Fibroblast of lung (primary cell): ENCODE measurements at regions not wholly inside any gene's neighbourhood (a gene's known extent, or its start where the extent isn't known, plus 50 kb on each side); places are given as distances from the start of the nearest gene placed in this dataset.

Source experiments
- DNase-seq, 2 donors: peaks; one replicate each; pipeline versions ENCODE4 v3.0.0 to v3.0.0-alpha.2; 2010; ENCODE audit warnings: low read depth in 2 of 2
- H2AFZ ChIP-seq: 2 replicates; pipeline ENCODE4 v1.5.1; 2012; ENCODE audit warnings: low read length, control low read depth, inconsistent platforms
- H3K27ac ChIP-seq: 2 replicates; pipeline ENCODE4 v1.5.1; 2011; ENCODE audit warnings: low read length, control low read depth; ENCODE audit not compliant: insufficient read depth
- H3K27me3 ChIP-seq: 2 replicates; pipeline ENCODE4 v1.5.1; 2011; ENCODE audit warnings: mild to moderate bottlenecking, low read length; ENCODE audit not compliant: control insufficient read depth, insufficient read depth
- H3K36me3 ChIP-seq: 2 replicates; pipeline ENCODE4 v1.5.1; 2011; ENCODE audit warnings: low read length; ENCODE audit not compliant: control insufficient read depth, insufficient read depth
- H3K4me1 ChIP-seq: 2 replicates; pipeline ENCODE4 v1.5.1; 2011; ENCODE audit warnings: low read length; ENCODE audit not compliant: control insufficient read depth, insufficient read depth; ENCODE audit errors: extremely low read depth
- H3K4me2 ChIP-seq: 2 replicates; pipeline ENCODE4 v1.5.1; 2011; ENCODE audit warnings: low read length, control low read depth; ENCODE audit not compliant: insufficient read depth; ENCODE audit errors: extremely low read depth
- H3K4me3 ChIP-seq, 4 experiments: fragments of 200-600 bp in 1 of 4; sonication (generic) in 1 of 4; replicated peaks in 1 of 4; 2 replicates each; pipeline ENCODE4 v1.5.1; 2011 to 2016; ENCODE audit warnings: low read length in 4 of 4, low read depth in 3 of 4, mild to moderate bottlenecking in 3 of 4, control low read depth in 2 of 4, inconsistent platforms in 1 of 4, mixed read lengths in 1 of 4; ENCODE audit not compliant: insufficient read depth in 1 of 4; ENCODE audit errors: control extremely low read depth in 1 of 4
- H3K79me2 ChIP-seq: 2 replicates; pipeline ENCODE4 v1.5.1; 2012; ENCODE audit warnings: mild to moderate bottlenecking, low read length, inconsistent platforms; ENCODE audit not compliant: control insufficient read depth, insufficient read depth
- H3K9ac ChIP-seq: 2 replicates; pipeline ENCODE4 v1.5.1; 2011; ENCODE audit warnings: mild to moderate bottlenecking, low read length, control low read depth; ENCODE audit not compliant: insufficient read depth
- H3K9me3 ChIP-seq: 2 replicates; pipeline ENCODE4 v1.5.1; 2012; ENCODE audit warnings: low read depth, low read length; ENCODE audit not compliant: control insufficient read depth, insufficient read depth
- H4K20me1 ChIP-seq: 2 replicates; pipeline ENCODE4 v1.5.1; 2011; ENCODE audit warnings: low read length; ENCODE audit not compliant: control insufficient read depth, insufficient read depth; ENCODE audit errors: extremely low read depth
- EZH2 ChIP-seq: IDR thresholded peaks from 2 replicates; pipeline ENCODE4 v1.5.1; 2012; ENCODE audit warnings: low read length, control low read depth, mild to moderate bottlenecking; ENCODE audit errors: missing control alignments
- TF ChIP-seq, protein P1 (sequence below), 2 donors: IDR thresholded peaks in 1 of 2; conservative IDR thresholded peaks in 1 of 2; 1 replicate in 1 of 2; 2 replicates in 1 of 2; pipeline ENCODE4 v1.5.1; 2011 to 2012; ENCODE audit warnings: low read length in 2 of 2, control low read depth in 1 of 2, inconsistent platforms in 1 of 2, low read depth in 1 of 2, mild to moderate bottlenecking in 1 of 2

GRCh38 chr20:48209102-48209501 lies 423.8 kb upstream of the SULF2 start:
- no peaks in the 10 kb centered on the region for H3K27me3 ChIP-seq
- DNase-seq, result no peak

GRCh38 chr20:48208176-48208575 lies 422.9 kb upstream of the SULF2 start:
- no peak overlapping the region for H3K4me3 ChIP-seq
- no peak overlapping the region for H3K4me2 ChIP-seq
- H3K27ac ChIP-seq, result no peak overlapping the region
- DNase-seq, result no peak
- no peaks in the 10 kb centered on the region for H3K9me3 ChIP-seq
- no peaks in the 10 kb centered on the region for H4K20me1 ChIP-seq
- TF ChIP-seq, protein P1, sequence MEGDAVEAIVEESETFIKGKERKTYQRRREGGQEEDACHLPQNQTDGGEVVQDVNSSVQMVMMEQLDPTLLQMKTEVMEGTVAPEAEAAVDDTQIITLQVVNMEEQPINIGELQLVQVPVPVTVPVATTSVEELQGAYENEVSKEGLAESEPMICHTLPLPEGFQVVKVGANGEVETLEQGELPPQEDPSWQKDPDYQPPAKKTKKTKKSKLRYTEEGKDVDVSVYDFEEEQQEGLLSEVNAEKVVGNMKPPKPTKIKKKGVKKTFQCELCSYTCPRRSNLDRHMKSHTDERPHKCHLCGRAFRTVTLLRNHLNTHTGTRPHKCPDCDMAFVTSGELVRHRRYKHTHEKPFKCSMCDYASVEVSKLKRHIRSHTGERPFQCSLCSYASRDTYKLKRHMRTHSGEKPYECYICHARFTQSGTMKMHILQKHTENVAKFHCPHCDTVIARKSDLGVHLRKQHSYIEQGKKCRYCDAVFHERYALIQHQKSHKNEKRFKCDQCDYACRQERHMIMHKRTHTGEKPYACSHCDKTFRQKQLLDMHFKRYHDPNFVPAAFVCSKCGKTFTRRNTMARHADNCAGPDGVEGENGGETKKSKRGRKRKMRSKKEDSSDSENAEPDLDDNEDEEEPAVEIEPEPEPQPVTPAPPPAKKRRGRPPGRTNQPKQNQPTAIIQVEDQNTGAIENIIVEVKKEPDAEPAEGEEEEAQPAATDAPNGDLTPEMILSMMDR (conservative IDR thresholded peaks at IDR 0.05 in 1 of 2, IDR thresholded peaks at IDR 0.05 in 1 of 2; ENCODE audit: low read depth in 1 of 2, low read length in 2 of 2), result no peak
- TF ChIP-seq EZH2, result no peak
- H3K9ac ChIP-seq, result no peak overlapping the region
- H3K27me3 ChIP-seq, result no peaks in the 10 kb centered on the region
- no peaks in the 10 kb centered on the region for H3K79me2 ChIP-seq
- H3K4me1 ChIP-seq, result no peaks in the 10 kb centered on the region
- no peak overlapping the region for H2AFZ ChIP-seq
- H3K36me3 ChIP-seq, result no peaks in the 10 kb centered on the region

More at GRCh38 chr20:48209102-48209501, 423.8 kb upstream of the SULF2 start:
- Histone ChIP-seq H2AFZ (no peak overlapping the region), H3K4me3 (no peak overlapping the region), H3K79me2 (no peaks in the 10 kb centered on the region), H3K4me2 (no peak overlapping the region), H3K36me3 (no peaks in the 10 kb centered on the region), H3K9ac (no peak overlapping the region), H4K20me1 (no peaks in the 10 kb centered on the region), H3K27ac (no peak overlapping the region), H3K4me1 (no peaks in the 10 kb centered on the region), H3K9me3 (no peaks in the 10 kb centered on the region)
- TF ChIP-seq, protein P1 (conservative IDR thresholded peaks at IDR 0.05 in 1 of 2, IDR thresholded peaks at IDR 0.05 in 1 of 2; ENCODE audit: low read depth in 1 of 2, low read length in 2 of 2), result no peak
- TF ChIP-seq EZH2, result no peak

GRCh38 chr20:48207505-48207904 lies 422.2 kb upstream of the SULF2 start:
- H3K9ac ChIP-seq, result no peak overlapping the region
- no peaks in the 10 kb centered on the region for H3K4me1 ChIP-seq
- H3K79me2 ChIP-seq, result no peaks in the 10 kb centered on the region
- DNase-seq, result no peak
- no peak overlapping the region for H2AFZ ChIP-seq
- H3K4me2 ChIP-seq, result no peak overlapping the region
- TF ChIP-seq, protein P1 (conservative IDR thresholded peaks at IDR 0.05 in 1 of 2, IDR thresholded peaks at IDR 0.05 in 1 of 2; ENCODE audit: low read depth in 1 of 2, low read length in 2 of 2), result no peak
- no peak for TF ChIP-seq EZH2
- no peak overlapping the region for H3K27ac ChIP-seq
- no peaks in the 10 kb centered on the region for H4K20me1 ChIP-seq
- H3K9me3 ChIP-seq, result no peaks in the 10 kb centered on the region
- H3K4me3 ChIP-seq, result no peak overlapping the region
- H3K36me3 ChIP-seq, result no peaks in the 10 kb centered on the region
- H3K27me3 ChIP-seq, result no peaks in the 10 kb centered on the region
